HepG2 (cell line): ENCODE measurements at regions not wholly inside any gene's neighbourhood (a gene's known extent, or its start where the extent isn't known, plus 50 kb on each side); places are given as distances from the start of the nearest gene placed in this dataset.

ENCODE experiments used
- ATAC-seq: fragments of 200-7000 bp; cut with Tn5 transposase; 3 replicates; pipeline ENCODE4 v1.9.1; 2020; ENCODE audit warnings: mild to moderate bottlenecking, moderate library complexity
- BruUV-seq: library from RNA; stranded (reverse); fragments of 400-500 nt; replicated peaks from 2 replicates; lab custom pipeline; 2021; lab: Mats Ljungman, UMichigan
- CTCF ChIA-PET: fragments of 300-600 bp; formaldehyde crosslinking; extraction: SDS; loops from one replicate; lab custom pipeline; 2021; ENCODE audit warnings: low total read pairs, inconsistent platforms, low intra/inter-chr PET ratio; lab: Yijun Ruan, JAX
- POLR2A ChIA-PET: fragments of 350-600 bp; sonication (Branson Sonifier 250); formaldehyde crosslinking; loops from one replicate; lab custom pipeline; 2020; ENCODE audit warnings: antibody characterized with exemption, inconsistent platforms; lab: Yijun Ruan, JAX
- DNase-seq: peaks from one replicate; pipeline ENCODE4 v3.0.0-alpha.2; 2015; ENCODE audit warnings: low spot score
- FAIRE-seq: peaks from 3 replicates; lab custom pipeline; 2011; peaks lifted over from hg19 to GRCh38; lab: Jason Lieb, UNC
- H2AFZ ChIP-seq: one replicate; pipeline ENCODE4 v1.6.1; 2011; ENCODE audit warnings: low read length, inconsistent platforms
- H3K27ac ChIP-seq: fragments of 300-600 bp; 3 replicates; pipeline ENCODE4 v1.8.0; 2011; ENCODE audit warnings: mixed run types, mild to moderate bottlenecking, mixed read lengths, low read length, inconsistent platforms; ENCODE audit not compliant: insufficient read depth; ENCODE audit errors: extremely low read length
- H3K27me3 ChIP-seq, 2 experiments: fragments of 200-600 bp in 1 of 2; 2 replicates in 1 of 2; 3 replicates in 1 of 2; pipeline versions ENCODE4 v1.6.0 to v1.8.0; 2011; ENCODE audit warnings: low read length in 2 of 2, mild to moderate bottlenecking in 2 of 2, moderate library complexity in 2 of 2, inconsistent platforms in 1 of 2; ENCODE audit not compliant: insufficient read depth in 2 of 2, control insufficient read depth in 1 of 2
- H3K36me3 ChIP-seq, 2 experiments: fragments of 200-600 bp in 1 of 2; replicated peaks in 1 of 2; 2 replicates in 1 of 2; 3 replicates in 1 of 2; pipeline versions ENCODE4 v1.5.1 to v1.8.0; 2011; ENCODE audit warnings: low read length in 2 of 2, inconsistent platforms in 1 of 2; ENCODE audit not compliant: insufficient read depth in 2 of 2, control insufficient read depth in 1 of 2
- H3K4me1 ChIP-seq: 2 replicates; pipeline ENCODE4 v1.5.1; 2012; ENCODE audit warnings: low read length, inconsistent platforms; ENCODE audit not compliant: insufficient read depth
- H3K4me2 ChIP-seq: 2 replicates; pipeline ENCODE4 v1.6.0; 2011; ENCODE audit warnings: low read depth, low read length, inconsistent platforms
- H3K4me3 ChIP-seq, 3 experiments: fragments of 200-600 bp in 1 of 3; sonication (generic), shearing (Covaris generic) in 1 of 3; replicated peaks in 1 of 3; 2 replicates each; pipeline ENCODE4 v1.5.1; 2011 to 2016; ENCODE audit warnings: low read length in 3 of 3, inconsistent platforms in 2 of 3, low read depth in 2 of 3, mild to moderate bottlenecking in 2 of 3, control low read depth in 1 of 3, mixed read lengths in 1 of 3; ENCODE audit not compliant: insufficient read depth in 1 of 3
- H3K79me2 ChIP-seq: one replicate; pipeline ENCODE4 v1.6.1; 2011; ENCODE audit warnings: low read length, inconsistent platforms; ENCODE audit not compliant: insufficient read depth
- H3K9ac ChIP-seq: 2 replicates; pipeline ENCODE4 v1.6.0; 2011; ENCODE audit warnings: mild to moderate bottlenecking, low read depth, low read length, inconsistent platforms; ENCODE audit not compliant: insufficient read depth
- H3K9me3 ChIP-seq: 2 replicates; pipeline ENCODE4 v1.5.1; 2012; ENCODE audit warnings: mild to moderate bottlenecking, low read length
- H4K20me1 ChIP-seq: 2 replicates; pipeline ENCODE4 v1.6.0; 2011; ENCODE audit warnings: inconsistent platforms, mild to moderate bottlenecking, low read length, moderate library complexity; ENCODE audit not compliant: insufficient read depth
- KLF6 ChIP-seq: IDR thresholded peaks from 2 replicates; pipeline ENCODE4 v1.8.0; 2016; ENCODE audit warnings: missing biosample characterization, missing genetic modification reagents
- NFKBIZ ChIP-seq: IDR thresholded peaks from 2 replicates; pipeline ENCODE4 v1.6.1; 2018; ENCODE audit warnings: missing genetic modification reagents, missing compliant biosample characterization
- NR1H2 ChIP-seq: sonication (generic); formaldehyde crosslinking; IDR thresholded peaks from 2 replicates; pipeline ENCODE4 v1.8.1; 2022; ENCODE audit warnings: low read depth, missing genetic modification reagents, borderline replicate concordance
- PHF8 ChIP-seq: sonication (generic); formaldehyde crosslinking; IDR thresholded peaks from 2 replicates; pipeline ENCODE4 v1.5.0; 2020; ENCODE audit warnings: missing genetic modification reagents
- SP1 ChIP-seq, 2 experiments: fragments of 450-650 bp in 1 of 2; sonication (generic) in 1 of 2; formaldehyde crosslinking in 1 of 2; IDR thresholded peaks; 2 replicates each; pipeline versions ENCODE4 v1.4.0 to v1.6.1; 2016 to 2020; ENCODE audit warnings: missing genetic modification reagents in 1 of 2
- SRSF4 ChIP-seq: fragments of 200-400 bp; formaldehyde crosslinking; IDR thresholded peaks from one replicate; pipeline ENCODE4 v1.6.1; 2018; ENCODE audit warnings: mild to moderate bottlenecking, low read depth, low read length, moderate library complexity; ENCODE audit not compliant: poor library complexity, severe bottlenecking
- ZEB1 ChIP-seq: IDR thresholded peaks from 2 replicates; pipeline ENCODE4 v1.6.1; 2012; ENCODE audit warnings: mild to moderate bottlenecking, low read depth, inconsistent platforms; ENCODE audit not compliant: insufficient replicate concordance
- ZNF20 ChIP-seq: sonication (generic); formaldehyde crosslinking; IDR thresholded peaks from 2 replicates; pipeline ENCODE4 v1.4.0; 2020; ENCODE audit warnings: mild to moderate bottlenecking, moderate library complexity, missing genetic modification reagents
- ZNF256 ChIP-seq: sonication (generic); formaldehyde crosslinking; conservative IDR thresholded peaks from 2 replicates; pipeline ENCODE4 v1.4.0; 2020; ENCODE audit warnings: missing genetic modification reagents
- ZNF329 ChIP-seq: sonication (generic); formaldehyde crosslinking; IDR thresholded peaks from 2 replicates; pipeline ENCODE4 v1.9.0; 2021; ENCODE audit warnings: low read depth, mild to moderate bottlenecking, missing genetic modification reagents
- ZNF343 ChIP-seq: sonication (generic); formaldehyde crosslinking; IDR thresholded peaks from 2 replicates; pipeline ENCODE4 v1.4.0; 2020; ENCODE audit warnings: mild to moderate bottlenecking, missing genetic modification reagents
- ZNF614 ChIP-seq: IDR thresholded peaks from 2 replicates; pipeline ENCODE4 v1.6.1; 2018; ENCODE audit warnings: missing biosample characterization, missing genetic modification reagents, inconsistent platforms, borderline replicate concordance
- ZNF768 ChIP-seq: sonication (generic); formaldehyde crosslinking; IDR thresholded peaks from 2 replicates; pipeline ENCODE4 v1.4.0; 2020; ENCODE audit warnings: missing genetic modification reagents
- ZNF784 ChIP-seq: sonication (generic); formaldehyde crosslinking; IDR thresholded peaks from 2 replicates; pipeline ENCODE4 v1.5.1; 2020; ENCODE audit warnings: missing genetic modification reagents, mild to moderate bottlenecking, borderline replicate concordance
- WGBS: methylation state at CpG from one replicate; pipeline ENCODE4 v1.1.6; 2017; ENCODE audit warnings: low lambda C conversion rate; 5-methylcytosine and 5-hydroxymethylcytosine counted together
- in situ Hi-C: cut with HindIII; loops from 2 replicates; pipeline ENCODE4 v1.10.0; 2017; ENCODE audit warnings: low pct_unique_long_range_greater_than_20kb; ENCODE audit not compliant: extremely low pct_ligation_motif_present
- intact Hi-C: fragments of 100-400 bp; cut with micrococcal nuclease; formaldehyde crosslinking; loops from one replicate; pipeline ENCODE4 v1.10.0; 2022; ENCODE audit not compliant: unreplicated experiment

- Histone ChIP-seq H4K20me1 (no peaks in the 10 kb centered on the region), H3K4me3 (no peak overlapping the region), H2AFZ (no peak overlapping the region), H3K27ac (no peak overlapping the region), H3K79me2 (no peaks in the 10 kb centered on the region), H3K4me1 (no peaks in the 10 kb centered on the region), H3K9ac (no peak overlapping the region), H3K36me3 (no peaks in the 10 kb centered on the region), H3K9me3 (no peaks in the 10 kb centered on the region), H3K27me3 (peaks cover 4 to 18% of the 10 kb centered on the region in 2 experiments; a peak in 3 of 5 replicates), H3K4me2 (no peak overlapping the region)
- WGBS: 28% methylated on average over 10 of the region's 10 CpGs
- POLR2A ChIA-PET: no interaction called here
- no TSS peak for BruUV-seq
- ATAC-seq (no peak), DNase-seq (no peak), FAIRE-seq (no peak)
- in situ Hi-C loops (no loop called here), intact Hi-C loops (no loop called here)
- CTCF ChIA-PET: no interaction called here
- TF ChIP-seq NFKBIZ (no peak), NR1H2 (CRISPR knock-in tag) (no peak), KLF6 (CRISPR knock-in tag) (no peak), PHF8 (no peak), ZNF329 (CRISPR knock-in tag) (no peak), ZNF784 (CRISPR knock-in tag) (no peak), ZNF256 (CRISPR knock-in tag) (no peak), ZNF614 (CRISPR knock-in tag) (no peak), SP1 (IDR thresholded peaks at IDR 0.05) (no peak), SP1 (CRISPR knock-in tag; IDR thresholded peaks at IDR 0.05) (no peak), ZNF768 (CRISPR knock-in tag) (no peak), ZNF20 (no peak), SRSF4 (no peak), ZEB1 (no peak), ZNF343 (CRISPR knock-in tag) (no peak)
Measured at GRCh38 chr12:113663396-113663795, 191.7 kb upstream of the LHX5 start.
